ENCODE measurements at regions not wholly inside any gene's neighbourhood (a gene's known extent, or its start where the extent isn't known, plus 50 kb on each side); places are given as distances from the start of the nearest gene placed in this dataset.

GRCh38 chr9:13787234-13787833 lies 507.8 kb upstream of the MPDZ start:
- TF ChIP-seq CTCF (IDR thresholded peaks at IDR 0.05; ENCODE audit: insufficient read depth, low read depth, low read length, missing control alignments): no peak
- DNase-seq (ENCODE audit: low read depth): no peak
- H3K4me3 ChIP-seq (ENCODE audit: low read length): no peak overlapping the region

GRCh38 chr9:13786711-13787110 lies 507.2 kb upstream of the MPDZ start:
- H3K4me3 ChIP-seq (ENCODE audit: low read length): no peak overlapping the region
- no peak for DNase-seq (ENCODE audit: low read depth)
- no peak for TF ChIP-seq CTCF (IDR thresholded peaks at IDR 0.05; ENCODE audit: insufficient read depth, low read depth, low read length, missing control alignments)

GRCh38 chr9:13786131-13786530 lies 506.6 kb upstream of the MPDZ start:
- no peak for DNase-seq (ENCODE audit: low read depth)
- no peak for TF ChIP-seq CTCF (IDR thresholded peaks at IDR 0.05; ENCODE audit: insufficient read depth, low read depth, low read length, missing control alignments)

GRCh38 chr9:13779106-13779505 lies 499.6 kb upstream of the MPDZ start:
- no peak for DNase-seq (ENCODE audit: low read depth)
- no peak overlapping the region for H3K4me3 ChIP-seq (ENCODE audit: low read length)
- no peak for TF ChIP-seq CTCF (IDR thresholded peaks at IDR 0.05; ENCODE audit: insufficient read depth, low read depth, low read length, missing control alignments)

More at GRCh38 chr9:13786131-13786530, 506.6 kb upstream of the MPDZ start:
- H3K4me3 ChIP-seq (ENCODE audit: low read length): no peak overlapping the region

- TF ChIP-seq CTCF (IDR thresholded peaks at IDR 0.05; ENCODE audit: insufficient read depth, low read depth, low read length, missing control alignments): no peak
- H3K4me3 ChIP-seq (ENCODE audit: low read length): no peak overlapping the region
- DNase-seq (ENCODE audit: low read depth): no peak
These were observed 499.1 kb upstream of the MPDZ start for GRCh38 chr9:13778631-13779030.

GRCh38 chr9:13770956-13771355 lies 491.5 kb upstream of the MPDZ start:
- TF ChIP-seq CTCF (IDR thresholded peaks at IDR 0.05; ENCODE audit: insufficient read depth, low read depth, low read length, missing control alignments): no peak
- DNase-seq (ENCODE audit: low read depth): no peak
- no peak overlapping the region for H3K4me3 ChIP-seq (ENCODE audit: low read length)

GRCh38 chr9:13769641-13770040 lies 490.1 kb upstream of the MPDZ start:
- DNase-seq (ENCODE audit: low read depth): no peak
- no peak overlapping the region for H3K4me3 ChIP-seq (ENCODE audit: low read length)
- TF ChIP-seq CTCF (IDR thresholded peaks at IDR 0.05; ENCODE audit: insufficient read depth, low read depth, low read length, missing control alignments): no peak

Measured in epithelial cell of esophagus (primary cell).